ENCODE measurements at regions not wholly inside any gene's neighbourhood (a gene's known extent, or its start where the extent isn't known, plus 50 kb on each side); places are given as distances from the start of the nearest gene placed in this dataset.
"Not testable (repeated sequence)": the region's sequence is repeated elsewhere in the genome, so short reads cannot be mapped to it uniquely, and the experiment has no call there.

- no peak for DNase-seq
These were observed 428.1 kb upstream of the NOX3 start for GRCh38 chr6:155883741-155884140.

- no peak for DNase-seq
These were observed 427.7 kb upstream of the NOX3 start for GRCh38 chr6:155883334-155883731.

GRCh38 chr6:155882527-155883333, 427.1 kb upstream of the NOX3 start:
- no peak for DNase-seq

- no peak for DNase-seq
These were observed 426.3 kb upstream of the NOX3 start for GRCh38 chr6:155881826-155882526.

- DNase-seq: no peak
These were observed 425.3 kb upstream of the NOX3 start for GRCh38 chr6:155880900-155881299.

- no peak for DNase-seq
These were observed 417.3 kb upstream of the NOX3 start for GRCh38 chr6:155872961-155873360.

GRCh38 chr6:155867682-155868081, 412.0 kb upstream of the NOX3 start:
- no peak for DNase-seq

GRCh38 chr6:155866676-155867390, 411.2 kb upstream of the NOX3 start:
- not testable (repeated sequence) for DNase-seq

GRCh38 chr6:155861821-155862220, 406.2 kb upstream of the NOX3 start:
- DNase-seq: no peak

GRCh38 chr6:155858906-155859305, 403.3 kb upstream of the NOX3 start:
- DNase-seq: not testable (repeated sequence)

GRCh38 chr6:155854787-155855186, 399.1 kb upstream of the NOX3 start:
- DNase-seq: no peak

- no peak for DNase-seq
These were observed 397.4 kb upstream of the NOX3 start for GRCh38 chr6:155853011-155853410.

GRCh38 chr6:155850408-155850841, 394.8 kb upstream of the NOX3 start:
- DNase-seq: no peak

GRCh38 chr6:155847711-155848110, 392.1 kb upstream of the NOX3 start:
- DNase-seq: no peak

GRCh38 chr6:155837474-155837873, 381.8 kb upstream of the NOX3 start:
- DNase-seq: no peak

GRCh38 chr6:155832596-155832995, 377.0 kb upstream of the NOX3 start:
- DNase-seq: peak; percentile 2

- DNase-seq: no peak
These were observed 374.9 kb upstream of the NOX3 start for GRCh38 chr6:155830531-155830930.

GRCh38 chr6:155829646-155830045, 374.0 kb upstream of the NOX3 start:
- no peak for DNase-seq

- no peak for DNase-seq
These were observed 373.4 kb upstream of the NOX3 start for GRCh38 chr6:155828989-155829388.

GRCh38 chr6:155818698-155819097, 363.1 kb upstream of the NOX3 start:
- DNase-seq: no peak

- no peak for DNase-seq
These were observed 357.9 kb upstream of the NOX3 start for GRCh38 chr6:155813548-155813947.

GRCh38 chr6:155807243-155807642, 351.6 kb upstream of the NOX3 start:
- DNase-seq: no peak

GRCh38 chr6:155801046-155801445, 345.4 kb upstream of the NOX3 start:
- DNase-seq: no peak

GRCh38 chr6:155798876-155799275, 343.2 kb upstream of the NOX3 start:
- DNase-seq: not testable (repeated sequence)

All from NCI-H345 (cell line).